HG02623 (cell line): ENCODE measurements at regions not wholly inside any gene's neighbourhood (a gene's known extent, or its start where the extent isn't known, plus 50 kb on each side); places are given as distances from the start of the nearest gene placed in this dataset.

Experiments
- ATAC-seq: cut with Tn5 transposase; IDR thresholded peaks from one replicate; pipeline ENCODE4 v1.9.1; 2021; ENCODE audit warnings: moderate library complexity; ENCODE audit not compliant: unreplicated experiment

DNA sequence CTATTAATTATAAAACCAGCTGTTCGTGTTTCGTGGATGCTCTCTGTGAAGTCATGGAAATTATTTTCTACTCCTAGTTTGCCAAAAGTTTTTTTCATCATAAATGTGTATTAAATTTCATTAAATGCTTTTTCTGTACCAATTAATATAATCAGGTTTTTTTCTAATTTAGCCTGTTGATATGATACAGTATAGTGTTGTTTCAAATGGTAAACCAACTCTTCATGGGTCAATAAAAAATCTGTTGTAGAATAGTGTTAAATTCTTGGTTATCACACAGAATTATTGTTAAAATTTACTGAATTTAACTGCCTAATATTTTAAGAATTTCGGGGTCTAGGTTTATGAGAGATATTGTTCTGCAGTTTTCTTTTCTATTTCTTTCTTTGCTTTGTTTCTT lies 505.9 kb upstream of the MANEA start:
- no peak for ATAC-seq

DNA sequence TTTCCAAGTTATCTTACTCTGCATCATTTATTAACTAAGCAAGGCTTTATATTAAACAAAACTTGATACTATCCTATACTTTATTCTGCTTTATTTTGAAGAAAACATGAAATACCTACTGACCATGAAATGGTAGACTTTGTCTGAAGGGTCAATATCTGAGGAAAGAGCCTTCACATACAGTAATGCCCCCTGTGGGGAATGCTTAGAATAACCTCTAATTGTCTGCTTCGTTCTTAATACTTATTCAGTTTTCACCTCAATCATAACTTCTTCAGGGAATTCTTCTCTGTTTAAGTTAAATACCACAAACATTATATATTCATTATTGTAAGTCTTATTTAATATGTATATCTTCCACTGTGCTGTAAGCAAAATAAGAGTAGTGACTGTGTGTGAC lies 498.9 kb upstream of the MANEA start:
- no peak for ATAC-seq

DNA sequence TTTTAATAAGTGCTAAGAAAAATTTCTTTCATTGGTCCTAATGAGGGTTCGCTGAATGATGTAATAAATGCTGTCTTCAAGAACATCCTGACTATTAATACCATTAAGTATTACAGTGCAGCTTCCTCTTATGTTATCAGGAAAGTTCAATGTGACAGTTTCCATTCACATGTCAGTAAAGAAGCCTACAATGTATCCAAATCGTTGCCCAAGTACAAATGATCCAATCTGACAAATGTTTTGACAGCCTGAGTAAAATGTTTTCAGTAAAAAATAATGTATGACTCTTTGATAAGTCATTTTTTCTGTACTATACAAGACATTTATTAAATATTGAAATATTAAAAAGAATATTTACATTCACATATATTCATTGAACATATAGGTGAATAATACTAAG lies 496.1 kb upstream of the MANEA start:
- ATAC-seq: no peak

DNA sequence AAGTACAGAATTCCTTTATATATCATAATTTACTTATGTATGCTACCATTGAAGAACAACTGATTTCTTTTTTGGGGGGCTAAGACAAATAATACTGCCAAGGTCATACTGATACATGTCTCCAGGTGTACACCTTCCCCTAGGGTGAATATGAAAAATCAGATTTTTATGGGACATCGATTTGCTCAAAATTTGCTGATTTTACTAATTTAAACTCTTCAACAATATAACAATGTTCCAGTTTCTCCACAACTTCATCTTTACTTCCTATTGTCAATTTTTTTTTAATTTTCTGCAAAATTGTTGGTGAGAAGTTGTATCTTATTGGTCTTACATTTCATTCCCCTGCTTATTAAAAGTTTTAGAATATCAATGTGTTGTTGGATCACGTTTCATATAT lies 495.4 kb upstream of the MANEA start:
- no peak for ATAC-seq

DNA sequence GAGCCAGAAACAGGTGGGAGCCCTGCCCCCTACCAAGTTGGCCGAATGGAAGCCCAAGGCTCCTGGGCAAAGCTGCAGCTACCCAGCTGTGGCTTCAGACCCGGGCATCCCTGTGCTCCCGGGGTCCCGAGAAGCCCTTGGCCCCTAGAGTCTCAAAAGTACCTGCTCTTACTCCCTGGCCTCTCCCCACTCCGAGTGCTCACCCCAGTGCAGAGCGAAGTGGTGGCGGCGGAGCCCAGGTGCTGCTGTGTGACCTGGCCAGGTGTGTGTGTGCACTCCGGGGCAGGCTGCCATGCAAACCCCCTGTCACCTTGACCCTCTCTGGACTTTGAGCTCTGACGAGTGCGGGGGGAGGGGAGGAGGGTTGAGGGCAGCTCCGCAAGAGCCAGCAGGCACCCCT lies 493.8 kb upstream of the MANEA start:
- ATAC-seq: no peak

DNA sequence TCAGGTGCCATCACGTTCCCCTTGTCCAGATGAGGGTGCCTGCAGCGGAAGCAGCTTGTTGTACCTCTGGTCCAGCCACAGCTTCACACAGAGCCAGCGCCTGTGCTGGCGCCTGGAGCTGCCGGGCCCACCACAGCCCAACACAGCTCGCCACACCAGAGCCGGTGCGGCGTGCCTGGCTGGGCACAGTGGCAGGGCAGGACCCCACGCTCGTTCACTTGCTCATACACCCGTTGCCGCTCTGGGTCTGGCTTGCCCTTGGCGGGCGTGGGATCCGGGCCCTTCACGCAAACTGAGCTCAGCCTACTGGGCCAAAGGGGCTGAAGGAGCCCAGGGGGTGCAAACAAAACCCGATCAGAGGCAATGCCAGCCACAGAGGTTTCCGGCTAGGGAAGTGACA lies 492.5 kb upstream of the MANEA start:
- ATAC-seq: no peak

DNA sequence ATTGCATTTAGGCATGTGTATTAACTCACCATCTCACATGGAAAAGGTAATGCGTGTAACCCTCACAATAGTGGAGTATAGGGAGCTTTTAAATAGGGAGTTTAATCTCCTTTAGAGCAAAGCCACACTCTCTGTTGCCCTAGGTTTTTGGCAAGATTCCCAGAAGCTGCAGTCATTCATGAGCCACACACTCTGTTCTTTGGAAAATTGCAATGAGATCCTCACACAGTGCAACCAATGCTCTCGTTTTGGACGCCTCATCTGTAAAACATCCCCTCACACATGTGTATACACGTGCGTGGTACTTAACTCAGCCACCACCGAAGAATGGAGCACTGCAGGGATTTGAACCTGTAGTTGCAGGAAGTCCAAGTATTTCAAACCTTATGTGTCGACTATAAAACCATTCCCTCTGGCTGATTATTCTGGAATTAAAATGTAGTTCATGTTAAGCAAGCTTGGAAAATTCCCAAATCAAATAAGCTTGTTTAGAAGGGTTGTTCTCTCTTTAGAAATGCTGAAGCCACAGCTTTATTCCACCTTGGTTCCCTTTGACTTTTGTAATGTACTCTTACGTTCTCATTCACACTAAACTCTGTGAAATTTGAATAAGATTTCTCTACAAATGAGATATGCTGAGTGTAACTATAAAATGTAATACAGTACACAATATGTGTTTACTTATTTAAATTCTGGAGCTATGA lies 489.8 kb upstream of the MANEA start:
- ATAC-seq: no peak

DNA sequence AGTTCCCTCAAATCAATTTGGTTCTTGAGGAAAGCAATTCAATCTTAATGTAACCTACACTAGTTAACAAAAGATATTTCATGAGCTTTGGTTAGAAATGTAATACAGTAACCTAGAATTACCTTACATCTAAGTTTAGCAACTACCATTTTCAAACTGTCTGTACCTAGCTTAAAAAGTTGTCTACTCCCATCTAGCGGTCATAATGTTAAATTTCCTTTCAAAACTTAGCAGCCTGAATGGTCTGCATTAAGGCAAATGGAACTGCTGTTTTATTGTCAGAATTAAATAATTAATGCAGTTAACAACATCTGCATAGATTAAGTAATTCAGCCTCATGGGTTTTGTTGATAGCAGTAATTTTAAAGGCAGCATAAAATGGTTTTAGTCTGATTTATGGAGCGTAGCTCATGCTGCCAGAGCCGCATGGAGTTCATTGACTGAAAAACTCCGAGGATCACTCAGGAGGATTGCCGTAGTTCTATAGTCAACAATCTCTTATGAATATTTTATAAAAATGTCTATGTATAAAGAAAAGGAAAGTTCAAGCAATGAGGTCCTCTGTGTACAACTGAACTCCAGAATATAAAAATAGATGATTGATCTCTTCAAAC lies 485.4 kb upstream of the MANEA start:
- ATAC-seq: peak; percentile 82

DNA sequence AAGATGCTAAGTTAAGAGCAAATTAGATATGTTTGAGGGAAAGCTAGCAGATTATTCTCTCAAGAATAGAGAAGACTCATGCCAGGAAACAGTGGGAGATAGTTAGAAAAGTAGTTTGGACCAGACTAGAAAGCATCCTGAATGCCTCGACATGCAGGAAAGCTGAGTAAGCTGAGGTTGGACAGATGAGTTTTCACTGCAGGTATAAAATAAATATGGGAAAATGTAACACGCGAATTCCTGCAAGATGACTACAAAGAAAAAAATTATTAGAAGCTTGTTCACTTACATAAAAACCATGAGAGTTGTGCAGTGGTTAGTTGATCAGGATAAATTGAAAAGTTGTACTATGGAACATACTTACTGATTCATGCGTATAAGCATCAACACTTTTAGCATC lies 484.2 kb upstream of the MANEA start:
- ATAC-seq: no peak

DNA sequence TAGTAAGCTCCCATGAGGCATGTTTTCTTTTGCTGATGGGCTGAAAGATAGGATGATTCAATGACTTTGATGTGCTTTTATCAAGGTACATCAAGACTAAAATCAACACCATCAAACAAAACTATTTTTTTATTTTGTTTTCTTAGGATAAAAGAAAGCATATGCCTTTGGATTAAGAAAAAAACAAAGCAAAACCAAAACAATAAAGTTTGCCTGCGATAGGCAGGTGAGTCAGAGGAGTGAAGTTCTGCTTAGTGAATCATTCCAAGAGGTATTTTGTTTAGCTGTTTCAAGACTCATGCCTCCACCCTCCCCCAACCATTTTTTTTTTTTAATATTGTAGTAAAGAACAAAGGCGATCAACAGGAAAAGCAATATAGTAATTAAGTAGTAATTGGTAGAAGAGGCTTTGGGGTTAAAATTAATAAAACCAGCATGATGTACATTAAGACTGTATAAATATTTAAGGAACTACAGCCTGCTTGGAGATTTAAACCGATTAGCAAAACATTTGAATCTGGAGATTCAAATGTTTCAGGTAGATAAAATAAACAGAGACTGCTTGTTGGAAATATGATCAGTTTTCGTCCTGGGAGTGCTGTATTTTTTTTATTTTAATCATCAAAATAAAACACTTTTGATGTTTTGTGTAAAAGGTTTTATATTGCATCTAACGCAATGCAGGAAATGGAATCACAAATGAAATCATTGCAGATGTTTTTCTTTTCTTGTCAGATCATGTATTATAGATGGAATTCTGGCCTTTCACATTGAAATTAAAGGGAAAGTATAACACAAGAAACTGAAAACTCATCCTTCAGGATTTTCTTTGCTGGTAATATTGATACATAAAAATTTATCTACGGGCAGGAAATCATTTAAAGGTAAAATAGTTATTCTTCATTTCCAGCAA lies 482.3 kb upstream of the MANEA start:
- ATAC-seq: no peak

DNA sequence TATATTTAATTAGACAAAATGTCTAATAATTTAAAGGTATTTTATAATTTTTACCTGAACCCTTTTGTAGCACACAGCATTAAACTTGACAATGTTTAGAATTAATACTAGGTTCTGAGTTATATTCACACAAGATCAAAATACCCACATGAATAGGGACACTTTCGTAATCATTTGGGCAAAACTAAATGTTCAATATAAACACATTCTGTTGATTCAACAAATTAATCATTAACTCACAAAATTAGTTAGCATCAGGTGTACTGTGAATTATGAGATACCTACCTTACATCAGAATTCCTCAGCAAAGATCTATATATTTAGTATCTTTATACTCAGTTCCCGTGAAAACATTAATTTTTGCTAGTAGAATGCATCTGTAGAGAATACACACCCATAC lies 481.5 kb upstream of the MANEA start:
- ATAC-seq: no peak

DNA sequence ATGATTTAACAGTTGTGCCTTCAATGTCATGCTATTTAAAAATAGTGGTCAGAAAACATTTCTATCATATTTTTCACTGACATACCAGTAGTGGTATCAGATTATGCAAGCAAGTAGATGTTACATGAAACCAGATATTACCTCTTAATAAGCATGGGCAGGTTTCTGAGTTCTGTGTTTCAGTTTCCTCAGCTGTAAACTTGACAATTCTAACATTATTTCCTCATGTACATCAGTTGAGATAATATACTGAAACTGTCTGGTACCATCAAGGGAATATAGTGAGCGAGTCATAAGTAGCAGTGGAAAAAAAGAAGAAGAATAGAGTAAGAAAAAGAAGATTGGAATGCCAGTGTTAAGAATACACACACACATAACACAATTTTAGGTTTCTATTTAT lies 477.9 kb upstream of the MANEA start:
- ATAC-seq: no peak

DNA sequence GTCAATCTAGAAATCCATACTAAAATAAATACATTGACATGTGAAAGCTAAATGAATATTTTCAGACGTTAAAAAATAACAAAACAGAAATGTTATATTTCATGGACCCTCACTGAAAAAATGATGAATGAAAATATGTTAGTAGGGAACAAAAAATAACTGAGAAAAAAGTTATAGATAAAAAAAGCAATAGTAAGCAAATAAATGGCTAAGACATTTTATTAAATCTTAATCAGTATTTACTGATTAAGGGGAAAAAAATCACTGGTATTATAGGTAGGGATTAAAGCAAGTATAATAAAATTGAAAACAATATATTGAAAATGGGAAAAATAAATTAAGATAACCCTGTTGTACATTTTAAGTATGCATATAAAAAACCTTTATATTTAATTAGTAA lies 468.1 kb upstream of the MANEA start:
- ATAC-seq: no peak

DNA sequence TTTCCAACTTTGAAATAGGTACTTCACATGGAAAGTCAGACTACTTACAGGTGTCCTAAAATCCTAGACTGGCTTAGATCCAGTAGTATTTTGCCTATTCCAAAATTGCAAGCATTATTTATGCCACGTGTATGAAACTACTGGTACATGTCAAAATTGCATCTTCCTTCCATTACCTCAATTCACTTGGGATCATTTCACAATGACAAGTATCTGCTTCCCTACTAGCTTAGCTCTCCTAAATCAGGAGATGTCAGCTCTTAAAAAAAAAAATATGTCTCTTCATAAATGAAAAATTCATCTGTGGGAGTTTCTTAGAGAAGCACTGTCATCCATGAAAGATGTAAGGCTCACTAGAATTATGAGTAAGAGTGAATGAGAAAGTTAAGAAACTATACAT lies 466.6 kb upstream of the MANEA start:
- ATAC-seq: no peak

DNA sequence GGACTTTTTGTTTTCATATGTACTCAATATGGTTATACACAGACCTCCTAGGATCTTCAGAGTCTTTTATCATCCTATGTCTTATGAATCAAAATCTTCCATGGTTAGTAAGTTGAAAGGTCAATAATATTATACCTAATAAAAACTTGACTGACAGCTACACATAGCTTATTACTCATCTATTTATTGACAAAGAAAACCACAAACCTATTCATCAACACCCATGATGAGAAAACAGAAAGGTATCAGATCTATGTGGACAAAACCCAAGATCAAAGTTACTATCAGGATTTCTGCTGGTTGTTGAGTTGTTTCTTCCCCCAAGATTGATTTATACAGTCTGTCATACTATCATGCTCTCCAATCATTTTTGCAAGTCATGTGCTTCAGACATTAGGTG lies 460.1 kb upstream of the MANEA start:
- ATAC-seq: no peak

DNA sequence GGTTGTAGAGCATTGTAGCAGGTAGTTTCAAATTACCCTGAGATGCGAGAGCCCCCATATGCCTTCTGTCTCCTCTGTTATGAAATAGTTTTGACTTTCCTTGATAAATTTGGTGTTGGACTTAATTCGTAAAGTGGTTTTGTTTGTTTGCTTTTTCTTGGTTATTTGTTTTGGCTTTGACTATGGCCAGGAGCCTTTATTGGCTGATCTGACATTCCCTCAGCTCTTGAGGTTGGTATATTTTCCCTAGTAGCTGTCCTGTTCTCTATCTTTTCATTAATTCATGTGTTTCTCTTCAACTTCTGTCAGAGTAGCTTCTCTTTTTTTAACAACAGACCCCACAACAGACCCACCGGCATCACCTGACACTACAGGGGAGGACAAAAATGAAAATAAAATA lies 457.4 kb upstream of the MANEA start:
- ATAC-seq: no peak

DNA sequence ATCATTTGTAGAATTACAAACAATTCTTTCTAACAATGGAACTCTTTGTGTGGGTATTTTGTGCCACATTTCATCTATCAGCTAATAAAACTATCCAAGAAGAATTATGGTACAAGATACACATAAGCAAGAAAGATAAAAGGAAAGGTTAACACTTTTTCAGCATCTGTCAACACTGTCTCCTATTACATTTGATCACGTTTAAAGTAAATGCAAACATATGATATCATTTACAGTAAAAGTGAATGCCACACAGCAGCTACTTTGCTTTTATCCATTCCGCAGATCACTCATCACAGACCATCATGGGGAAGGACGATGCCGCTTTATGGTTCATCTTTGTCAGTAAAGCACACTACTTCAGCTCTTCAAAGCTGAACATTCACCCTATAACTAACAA lies 456.4 kb upstream of the MANEA start:
- no peak for ATAC-seq

DNA sequence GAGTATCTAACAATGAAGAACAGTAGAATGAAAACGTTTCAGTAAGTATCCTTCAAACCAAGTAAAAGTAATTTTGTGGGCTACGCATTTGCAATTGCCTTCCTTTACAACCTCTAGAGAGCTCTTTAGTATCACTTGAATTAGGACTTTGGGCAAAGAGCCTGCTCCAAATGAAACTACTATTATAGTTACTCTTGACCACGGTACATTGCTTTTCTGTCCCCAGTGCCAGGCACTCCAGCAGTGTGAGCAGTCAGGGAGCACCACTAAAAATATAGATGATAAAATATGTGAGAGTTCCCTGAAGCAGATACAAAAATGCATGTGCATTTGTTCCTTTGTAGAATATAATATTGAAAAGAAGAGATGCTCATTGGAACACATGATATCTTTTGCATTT lies 450.1 kb upstream of the MANEA start:
- ATAC-seq: no peak

DNA sequence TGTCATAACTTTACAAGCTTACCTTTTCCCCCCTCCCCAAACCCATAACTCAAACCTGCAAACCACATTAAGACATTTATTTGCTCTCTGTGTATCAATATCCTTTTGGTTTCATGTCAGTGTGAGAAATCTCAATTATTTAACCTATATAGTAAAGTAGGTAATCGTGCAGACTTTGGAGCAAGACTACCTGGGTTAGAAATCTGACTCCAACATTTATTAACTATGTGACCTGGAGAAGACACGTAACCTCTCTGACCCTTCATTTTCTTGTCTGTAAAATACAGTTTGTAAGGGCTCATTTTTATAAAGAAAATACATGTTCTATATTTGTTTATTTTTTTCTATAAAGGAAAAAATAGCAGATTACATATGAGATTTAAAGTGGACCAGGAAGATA lies 448.9 kb upstream of the MANEA start:
- ATAC-seq: no peak

DNA sequence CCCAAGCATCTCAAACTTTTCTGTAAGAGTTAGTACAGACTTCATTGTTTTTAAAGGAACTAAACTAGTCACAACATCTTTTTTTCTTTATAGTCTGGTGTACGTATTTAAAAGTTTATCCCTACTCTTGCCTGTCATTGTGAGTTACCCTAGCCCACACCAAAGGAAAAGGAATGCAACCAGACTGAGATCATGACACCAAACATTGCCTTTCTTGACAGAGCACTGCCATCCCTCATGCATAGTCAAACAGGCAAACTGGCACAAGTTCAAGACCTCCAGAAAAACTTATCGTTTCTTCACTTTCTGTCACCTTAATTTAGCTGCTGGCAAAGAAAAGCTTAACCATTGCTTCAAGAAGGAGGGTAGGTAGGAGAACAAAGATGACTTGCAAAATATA lies 448.4 kb upstream of the MANEA start:
- ATAC-seq: no peak

DNA sequence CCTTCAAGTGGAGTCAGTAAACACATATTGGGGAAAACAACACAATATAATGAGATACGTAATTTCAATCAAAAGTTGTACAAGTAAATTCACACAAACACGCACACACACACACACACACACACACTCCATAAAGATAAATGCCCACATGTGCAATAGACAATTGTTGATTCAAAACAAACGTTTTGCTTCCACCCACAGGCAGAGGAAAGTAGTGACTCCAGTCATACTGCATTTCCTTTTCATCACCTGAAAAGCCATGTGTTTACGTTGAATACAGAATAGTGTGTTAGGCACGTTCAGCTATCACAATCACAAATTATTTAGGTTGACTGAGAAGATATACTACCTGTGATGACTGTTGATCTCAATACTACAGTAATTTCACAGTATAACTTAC lies 443.8 kb upstream of the MANEA start:
- ATAC-seq: no peak

DNA sequence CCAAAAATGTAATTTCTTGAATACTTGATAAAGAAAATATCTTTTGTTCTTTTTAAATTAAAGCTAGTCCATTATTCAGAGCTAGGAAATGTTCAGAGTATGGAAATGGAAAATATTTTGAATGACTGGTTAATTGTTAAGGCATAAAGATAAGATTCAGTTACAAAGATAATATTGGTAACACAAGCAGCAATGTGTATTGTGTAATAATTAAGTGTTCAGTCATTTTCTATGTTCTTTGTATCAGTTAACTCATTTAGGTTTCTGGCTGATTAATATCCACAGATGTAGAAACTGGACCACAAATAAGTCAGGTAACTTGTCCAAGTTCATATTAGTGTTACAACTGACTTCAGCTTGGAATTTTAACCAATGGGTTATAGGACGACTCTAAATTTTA lies 442.2 kb upstream of the MANEA start:
- no peak for ATAC-seq
